Iris pigment epithelial cell (primary cell): ENCODE measurements at regions not wholly inside any gene's neighbourhood (a gene's known extent, or its start where the extent isn't known, plus 50 kb on each side); places are given as distances from the start of the nearest gene placed in this dataset.
"Not testable (repeated sequence)": the region's sequence is repeated elsewhere in the genome, so short reads cannot be mapped to it uniquely, and the experiment has no call there.

Experiments
- DNase-seq: peaks from one replicate; pipeline ENCODE4 v3.0.0-alpha.2; 2011; ENCODE audit warnings: low read depth

- not testable (repeated sequence) for DNase-seq
Observed at GRCh38 chrX:119296973-119297372, 60.9 kb downstream of the PGRMC1 start.

GRCh38 chrX:119299812-119300211, 63.7 kb downstream of the PGRMC1 start:
- DNase-seq: not testable (repeated sequence)

- DNase-seq: no peak
Observed at GRCh38 chrX:119303137-119303536, 67.1 kb downstream of the PGRMC1 start.

- DNase-seq: peak; percentile 0
Observed at GRCh38 chrX:119325456-119325855, 73.7 kb upstream of the SLC25A43 start.

- not testable (repeated sequence) for DNase-seq
Observed at GRCh38 chrX:119331873-119332272, 67.3 kb upstream of the SLC25A43 start.

- DNase-seq: not testable (repeated sequence)
Observed at GRCh38 chrX:119332855-119333720, 66.0 kb upstream of the SLC25A43 start.

- DNase-seq: not testable (repeated sequence)
Observed at GRCh38 chrX:119333721-119334032, 65.5 kb upstream of the SLC25A43 start.

- not testable (repeated sequence) for DNase-seq
Observed at GRCh38 chrX:119334468-119335050, 64.6 kb upstream of the SLC25A43 start.

- DNase-seq: no peak
Observed at GRCh38 chrX:119337201-119337600, 61.9 kb upstream of the SLC25A43 start.

- DNase-seq: no peak
Observed at GRCh38 chrX:119340606-119341205, 58.4 kb upstream of the SLC25A43 start.

GRCh38 chrX:119343856-119344255, 55.3 kb upstream of the SLC25A43 start:
- DNase-seq: no peak
